RPMI7951 (cell line): ENCODE measurements at regions not wholly inside any gene's neighbourhood (a gene's known extent, or its start where the extent isn't known, plus 50 kb on each side); places are given as distances from the start of the nearest gene placed in this dataset.
A peak's percentile ranks its signal among the peaks of the same experiment; 100 is the strongest.
"Not testable (repeated sequence)": the region's sequence is repeated elsewhere in the genome, so short reads cannot be mapped to it uniquely, and the experiment has no call there.

Experiments used
- DNase-seq: peaks from one replicate; pipeline ENCODE4 v3.0.0-alpha.2; 2012; ENCODE audit warnings: low read depth

DNA sequence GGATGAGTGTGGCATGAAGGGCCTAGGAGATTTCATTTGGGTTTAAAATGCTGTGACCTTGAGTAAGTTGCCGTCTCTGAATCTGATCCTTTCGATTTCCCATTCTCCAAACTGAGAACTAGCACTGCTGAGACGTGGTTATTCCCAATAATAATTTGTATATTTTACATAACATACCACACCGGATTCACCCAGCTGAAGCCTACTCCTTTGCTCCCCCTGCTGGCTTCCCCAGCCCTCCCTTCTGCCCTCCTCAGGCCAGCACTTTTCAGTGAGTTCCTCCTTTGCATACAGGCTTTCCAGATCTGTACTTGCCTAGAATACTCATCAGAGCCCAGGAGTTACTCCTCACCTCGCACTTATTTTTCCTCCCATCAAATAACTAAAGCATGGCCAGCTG lies 255.1 kb downstream of the OR4F29 start:
- DNase-seq = not testable (repeated sequence)

DNA sequence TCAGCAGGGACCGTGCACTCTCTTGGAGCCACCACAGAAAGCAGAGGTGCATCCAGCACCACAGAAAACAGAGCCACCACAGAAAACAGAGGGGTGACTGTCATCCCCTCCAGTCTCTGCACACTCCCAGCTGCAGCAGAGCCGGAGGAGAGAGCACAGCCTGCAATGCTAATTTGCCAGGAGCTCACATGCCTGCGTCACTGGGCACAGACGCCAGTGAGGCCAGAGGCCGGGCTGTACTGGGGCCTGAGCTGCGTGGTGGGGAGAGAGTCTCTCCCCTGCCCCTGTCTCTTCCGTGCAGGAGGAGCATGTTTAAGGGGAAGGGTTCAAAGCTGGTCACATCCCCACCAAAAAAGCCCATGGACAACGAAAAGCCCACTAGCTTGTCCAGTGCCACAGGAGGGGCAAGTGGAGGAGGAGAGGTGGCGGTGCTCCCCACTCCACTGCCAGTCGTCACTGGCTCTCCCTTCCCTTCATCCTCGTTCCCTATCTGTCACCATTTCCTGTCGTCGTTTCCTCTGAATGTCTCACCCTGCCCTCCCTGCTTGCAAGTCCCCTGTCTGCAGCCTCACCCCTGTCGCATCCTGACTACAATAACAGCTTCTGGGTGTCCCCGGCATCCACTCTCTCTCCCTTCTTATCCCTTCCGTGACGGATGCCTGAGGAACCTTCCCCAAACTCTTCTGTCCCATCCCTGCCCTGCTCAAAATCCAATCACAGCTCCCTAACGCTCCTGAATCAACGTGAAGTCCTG lies 260.0 kb downstream of the OR4F29 start:
- not testable (repeated sequence) for DNase-seq

DNA sequence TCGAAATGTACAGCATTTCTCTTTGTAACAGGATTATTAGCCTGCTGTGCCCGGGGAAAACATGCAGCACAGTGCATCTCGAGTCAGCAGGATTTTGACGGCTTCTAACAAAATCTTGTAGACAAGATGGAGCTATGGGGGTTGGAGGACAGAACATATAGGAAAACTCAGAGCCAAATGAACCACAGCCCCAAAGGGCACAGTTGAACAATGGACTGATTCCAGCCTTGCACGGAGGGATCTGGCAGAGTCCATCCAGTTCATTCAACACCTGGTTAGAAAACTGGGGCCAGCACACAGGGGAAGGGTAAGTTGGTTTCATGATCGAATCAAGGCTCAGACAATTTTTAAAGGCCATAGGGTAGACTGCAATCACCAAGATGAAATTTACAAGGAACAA lies 260.8 kb downstream of the OR4F29 start:
- DNase-seq = not testable (repeated sequence)

DNA sequence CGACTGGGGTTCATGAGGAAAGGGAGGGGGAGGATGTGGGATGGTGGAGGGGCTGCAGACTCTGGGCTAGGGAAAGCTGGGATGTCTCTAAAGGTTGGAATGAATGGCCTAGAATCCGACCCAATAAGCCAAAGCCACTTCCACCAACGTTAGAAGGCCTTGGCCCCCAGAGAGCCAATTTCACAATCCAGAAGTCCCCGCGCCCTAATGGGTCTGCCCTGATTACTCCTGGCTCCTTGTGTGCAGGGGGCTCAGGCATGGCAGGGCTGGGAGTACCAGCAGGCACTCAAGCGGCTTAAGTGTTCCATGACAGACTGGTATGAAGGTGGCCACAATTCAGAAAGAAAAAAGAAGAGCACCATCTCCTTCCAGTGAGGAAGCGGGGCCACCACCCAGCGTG lies 261.6 kb downstream of the OR4F29 start:
- DNase-seq = not testable (repeated sequence)

DNA sequence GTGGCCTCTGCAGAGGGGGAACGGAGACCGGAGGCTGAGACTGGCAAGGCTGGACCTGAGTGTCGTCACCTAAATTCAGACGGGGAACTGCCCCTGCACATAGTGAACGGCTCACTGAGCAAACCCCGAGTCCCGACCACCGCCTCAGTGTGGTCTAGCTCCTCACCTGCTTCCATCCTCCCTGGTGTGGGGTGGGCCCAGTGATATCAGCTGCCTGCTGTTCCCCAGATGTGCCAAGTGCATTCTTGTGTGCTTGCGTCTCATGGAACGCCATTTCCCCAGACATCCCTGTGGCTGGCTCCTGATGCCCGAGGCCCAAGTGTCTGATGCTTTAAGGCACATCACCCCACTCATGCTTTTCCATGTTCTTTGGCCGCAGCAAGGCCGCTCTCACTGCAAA lies 262.2 kb downstream of the OR4F29 start:
- DNase-seq = not testable (repeated sequence)

DNA sequence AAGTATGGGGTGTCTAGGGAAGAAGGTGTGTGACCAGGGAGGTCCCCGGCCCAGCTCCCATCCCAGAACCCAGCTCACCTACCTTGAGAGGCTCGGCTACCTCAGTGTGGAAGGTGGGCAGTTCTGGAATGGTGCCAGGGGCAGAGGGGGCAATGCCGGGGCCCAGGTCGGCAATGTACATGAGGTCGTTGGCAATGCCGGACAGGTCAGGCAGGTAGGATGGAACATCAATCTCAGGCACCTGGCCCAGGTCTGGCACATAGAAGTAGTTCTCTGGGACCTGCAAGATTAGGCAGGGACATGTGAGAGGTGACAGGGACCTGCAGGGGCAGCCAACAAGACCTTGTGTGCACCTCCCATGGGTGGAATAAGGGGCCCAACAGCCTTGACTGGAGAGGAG lies 264.2 kb downstream of the OR4F29 start:
- not testable (repeated sequence) for DNase-seq

DNA sequence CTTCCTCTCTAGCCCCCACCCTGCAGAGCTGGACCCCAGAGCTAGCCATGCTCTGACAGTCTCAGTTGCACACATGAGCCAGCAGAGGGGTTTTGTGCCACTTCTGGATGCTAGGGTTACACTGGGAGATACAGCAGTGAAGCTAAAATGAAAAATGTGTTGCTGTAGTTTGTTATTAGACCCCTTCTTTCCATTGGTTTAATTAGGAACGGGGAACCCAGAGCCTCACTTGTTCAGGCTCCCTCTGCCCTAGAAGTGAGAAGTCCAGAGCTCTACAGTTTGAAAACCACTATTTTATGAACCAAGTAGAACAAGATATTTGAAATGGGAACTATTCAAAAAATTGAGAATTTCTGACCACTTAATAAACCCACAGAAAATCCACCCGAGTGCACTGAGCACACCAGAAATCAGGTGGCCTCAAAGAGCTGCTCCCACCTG lies 264.8 kb downstream of the OR4F29 start:
- DNase-seq = peak; percentile 0

DNA sequence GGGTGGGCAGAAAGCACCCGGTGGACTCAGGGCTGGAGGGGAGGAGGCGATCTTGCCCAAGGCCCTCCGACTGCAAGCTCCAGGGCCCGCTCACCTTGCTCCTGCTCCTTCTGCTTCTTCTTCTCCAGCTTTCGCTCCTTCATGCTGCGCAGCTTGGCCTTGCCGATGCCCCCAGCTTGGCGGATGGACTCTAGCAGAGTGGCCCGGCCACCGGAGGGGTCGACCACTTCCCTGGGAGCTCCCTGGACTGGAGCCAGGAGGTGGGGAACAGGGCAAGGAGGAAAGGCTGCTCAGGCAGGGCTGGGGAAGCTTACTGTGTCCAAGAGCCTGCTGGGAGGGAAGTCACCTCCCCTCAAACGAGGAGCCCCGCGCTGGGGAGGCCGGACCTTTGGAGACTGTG lies 265.3 kb downstream of the OR4F29 start:
- DNase-seq = not testable (repeated sequence)

DNA sequence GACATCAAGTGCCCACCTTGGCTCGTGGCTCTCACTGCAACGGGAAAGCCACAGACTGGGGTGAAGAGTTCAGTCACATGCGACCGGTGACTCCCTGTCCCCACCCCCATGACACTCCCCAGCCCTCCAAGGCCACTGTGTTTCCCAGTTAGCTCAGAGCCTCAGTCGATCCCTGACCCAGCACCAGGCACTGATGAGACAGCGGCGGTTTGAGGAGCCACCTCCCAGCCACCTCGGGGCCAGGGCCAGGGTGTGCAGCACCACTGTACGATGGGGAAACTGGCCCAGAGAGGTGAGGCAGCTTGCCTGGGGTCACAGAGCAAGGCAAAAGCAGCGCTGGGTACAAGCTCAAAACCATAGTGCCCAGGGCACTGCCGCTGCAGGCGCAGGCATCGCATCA lies 266.0 kb downstream of the OR4F29 start:
- not testable (repeated sequence) for DNase-seq

DNA sequence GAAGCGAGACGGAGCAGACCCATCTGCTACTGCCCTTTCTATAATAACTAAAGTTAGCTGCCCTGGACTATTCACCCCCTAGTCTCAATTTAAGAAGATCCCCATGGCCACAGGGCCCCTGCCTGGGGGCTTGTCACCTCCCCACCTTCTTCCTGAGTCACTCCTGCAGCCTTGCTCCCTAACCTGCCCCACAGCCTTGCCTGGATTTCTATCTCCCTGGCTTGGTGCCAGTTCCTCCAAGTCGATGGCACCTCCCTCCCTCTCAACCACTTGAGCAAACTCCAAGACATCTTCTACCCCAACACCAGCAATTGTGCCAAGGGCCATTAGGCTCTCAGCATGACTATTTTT lies 267.2 kb downstream of the OR4F29 start:
- not testable (repeated sequence) for DNase-seq

DNA sequence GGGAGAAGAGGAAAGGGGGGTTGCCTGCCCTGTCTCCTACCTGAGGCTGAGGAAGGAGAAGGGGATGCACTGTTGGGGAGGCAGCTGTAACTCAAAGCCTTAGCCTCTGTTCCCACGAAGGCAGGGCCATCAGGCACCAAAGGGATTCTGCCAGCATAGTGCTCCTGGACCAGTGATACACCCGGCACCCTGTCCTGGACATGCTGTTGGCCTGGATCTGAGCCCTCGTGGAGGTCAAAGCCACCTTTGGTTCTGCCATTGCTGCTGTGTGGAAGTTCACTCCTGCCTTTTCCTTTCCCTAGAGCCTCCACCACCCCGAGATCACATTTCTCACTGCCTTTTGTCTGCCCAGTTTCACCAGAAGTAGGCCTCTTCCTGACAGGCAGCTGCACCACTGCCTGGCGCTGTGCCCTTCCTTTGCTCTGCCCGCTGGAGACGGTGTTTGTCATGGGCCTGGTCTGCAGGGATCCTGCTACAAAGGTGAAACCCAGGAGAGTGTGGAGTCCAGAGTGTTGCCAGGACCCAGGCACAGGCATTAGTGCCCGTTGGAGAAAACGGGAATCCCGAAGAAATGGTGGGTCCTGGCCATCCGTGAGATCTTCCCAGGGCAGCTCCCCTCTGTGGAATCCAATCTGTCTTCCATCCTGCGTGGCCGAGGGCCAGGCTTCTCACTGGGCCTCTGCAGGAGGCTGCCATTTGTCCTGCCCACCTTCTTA lies 267.7 kb downstream of the OR4F29 start:
- DNase-seq = not testable (repeated sequence)

DNA sequence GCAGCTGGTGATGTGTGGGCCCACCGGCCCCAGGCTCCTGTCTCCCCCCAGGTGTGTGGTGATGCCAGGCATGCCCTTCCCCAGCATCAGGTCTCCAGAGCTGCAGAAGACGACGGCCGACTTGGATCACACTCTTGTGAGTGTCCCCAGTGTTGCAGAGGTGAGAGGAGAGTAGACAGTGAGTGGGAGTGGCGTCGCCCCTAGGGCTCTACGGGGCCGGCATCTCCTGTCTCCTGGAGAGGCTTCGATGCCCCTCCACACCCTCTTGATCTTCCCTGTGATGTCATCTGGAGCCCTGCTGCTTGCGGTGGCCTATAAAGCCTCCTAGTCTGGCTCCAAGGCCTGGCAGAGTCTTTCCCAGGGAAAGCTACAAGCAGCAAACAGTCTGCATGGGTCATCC lies 268.4 kb downstream of the OR4F29 start:
- not testable (repeated sequence) for DNase-seq

DNA sequence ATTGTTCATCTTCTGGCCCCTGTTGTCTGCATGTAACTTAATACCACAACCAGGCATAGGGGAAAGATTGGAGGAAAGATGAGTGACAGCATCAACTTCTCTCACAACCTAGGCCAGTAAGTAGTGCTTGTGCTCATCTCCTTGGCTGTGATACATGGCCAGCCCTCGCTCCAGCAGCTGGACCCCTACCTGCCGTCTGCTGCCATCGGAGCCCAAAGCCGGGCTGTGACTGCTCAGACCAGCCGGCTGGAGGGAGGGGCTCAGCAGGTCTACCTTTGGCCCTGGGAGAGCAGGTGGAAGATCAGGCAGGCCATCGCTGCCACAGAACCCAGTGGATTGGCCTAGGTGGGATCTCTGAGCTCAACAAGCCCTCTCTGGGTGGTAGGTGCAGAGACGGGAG lies 268.8 kb downstream of the OR4F29 start:
- peak; percentile 0 for DNase-seq

DNA sequence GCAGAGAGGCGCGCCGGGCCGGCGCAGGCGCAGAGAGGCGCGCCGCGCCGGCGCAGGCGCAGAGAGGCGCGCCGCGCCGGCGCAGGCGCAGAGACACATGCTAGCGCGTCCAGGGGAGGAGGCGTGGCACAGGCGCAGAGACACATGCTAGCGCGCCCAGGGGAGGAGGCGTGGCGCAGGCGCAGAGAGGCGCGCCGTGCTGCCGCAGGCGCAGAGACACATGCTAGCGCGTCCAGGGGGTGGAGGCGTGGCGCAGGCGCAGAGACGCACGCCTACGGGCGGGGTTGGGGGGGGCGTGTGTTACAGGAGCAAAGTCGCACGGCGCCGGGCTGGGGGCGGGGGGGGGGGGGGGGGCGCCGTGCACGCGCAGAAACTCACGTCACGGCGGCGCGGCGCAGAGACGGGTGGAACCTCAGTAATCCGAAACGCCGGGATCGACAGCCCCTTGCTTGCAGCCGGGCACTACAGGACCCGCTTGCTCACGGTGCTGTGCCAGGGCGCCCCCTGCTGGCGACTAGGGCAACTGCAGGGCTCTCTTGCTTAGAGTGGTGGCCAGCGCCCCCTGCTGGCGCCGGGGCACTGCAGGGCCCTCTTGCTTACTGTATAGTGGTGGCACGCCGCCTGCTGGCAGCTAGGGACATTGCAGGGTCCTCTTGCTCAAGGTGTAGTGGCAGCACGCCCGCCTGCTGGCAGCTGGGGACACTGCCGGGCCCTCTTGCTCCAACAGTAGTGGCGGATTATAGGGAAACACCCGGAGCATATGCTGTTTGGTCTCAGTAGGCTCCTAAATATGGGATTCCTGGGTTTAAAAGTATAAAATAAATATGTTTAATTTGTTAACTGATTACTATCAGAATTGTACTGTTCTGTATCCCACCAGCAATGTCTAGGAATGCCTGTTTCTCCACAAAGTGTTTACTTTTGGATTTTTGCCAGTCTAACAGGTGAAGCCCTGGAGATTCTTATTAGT lies 269.9 kb downstream of the OR4F29 start:
- DNase-seq = peak; percentile 73

DNA sequence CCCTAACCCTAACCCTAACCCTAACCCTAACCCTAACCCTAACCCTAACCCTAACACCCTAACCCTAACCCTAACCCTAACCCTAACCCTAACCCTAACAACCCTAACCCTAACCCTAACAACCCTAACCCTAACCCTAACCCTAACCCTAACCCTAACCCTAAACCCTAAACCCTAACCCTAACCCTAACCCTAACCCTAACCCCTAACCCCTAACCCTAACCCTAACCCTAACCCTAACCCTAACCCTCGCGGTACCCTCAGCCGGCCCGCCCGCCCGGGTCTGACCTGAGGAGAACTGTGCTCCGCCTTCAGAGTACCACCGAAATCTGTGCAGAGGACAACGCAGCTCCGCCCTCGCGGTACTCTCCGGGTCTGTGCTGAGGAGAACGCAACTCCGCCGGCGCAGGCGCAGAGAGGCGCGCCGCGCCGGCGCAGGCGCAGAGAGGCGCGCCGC lies 270.7 kb downstream of the OR4F29 start:
- DNase-seq = not testable (repeated sequence)

DNA sequence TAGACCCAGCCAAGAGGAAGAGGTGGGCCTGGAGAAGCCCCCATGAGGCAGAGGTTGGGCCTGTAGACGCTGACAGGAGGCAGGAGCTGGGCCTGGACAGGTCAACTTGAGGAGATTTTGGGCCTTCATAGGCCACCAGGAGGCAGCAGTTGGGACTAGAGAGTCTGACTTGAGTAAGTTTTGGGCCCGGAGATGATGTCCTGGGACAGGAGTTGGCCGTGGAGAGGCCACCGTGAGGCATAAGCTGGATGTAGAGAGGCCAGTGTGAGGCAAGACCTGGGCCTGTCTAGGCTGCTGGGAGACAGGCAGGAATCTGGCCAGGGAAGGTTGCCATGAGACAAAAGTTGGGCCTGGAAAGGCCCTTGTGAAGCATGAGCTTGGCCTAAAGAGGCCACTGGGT lies 312.6 kb downstream of the OR4F29 start:
- not testable (repeated sequence) for DNase-seq

DNA sequence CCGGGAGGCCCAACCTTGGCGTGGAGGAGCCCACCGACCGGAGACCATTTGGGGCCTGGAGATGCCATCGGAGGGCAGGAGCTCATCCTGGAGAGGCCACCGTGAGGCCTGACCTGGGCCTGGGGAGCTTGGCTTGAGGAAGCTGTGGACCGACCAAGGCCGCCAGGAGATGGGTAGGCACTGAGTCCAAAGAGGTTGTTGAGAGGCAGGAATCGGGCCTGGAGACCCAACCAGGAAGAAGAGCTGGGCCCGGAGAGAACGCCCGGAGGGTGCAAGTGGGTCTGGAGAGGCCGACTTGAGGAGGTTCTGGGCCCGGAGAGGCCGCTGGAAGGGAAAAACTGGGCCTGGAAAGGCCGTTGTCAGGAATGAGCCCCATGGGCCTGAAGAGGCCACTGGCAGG lies 313.8 kb downstream of the OR4F29 start:
- not testable (repeated sequence) for DNase-seq

DNA sequence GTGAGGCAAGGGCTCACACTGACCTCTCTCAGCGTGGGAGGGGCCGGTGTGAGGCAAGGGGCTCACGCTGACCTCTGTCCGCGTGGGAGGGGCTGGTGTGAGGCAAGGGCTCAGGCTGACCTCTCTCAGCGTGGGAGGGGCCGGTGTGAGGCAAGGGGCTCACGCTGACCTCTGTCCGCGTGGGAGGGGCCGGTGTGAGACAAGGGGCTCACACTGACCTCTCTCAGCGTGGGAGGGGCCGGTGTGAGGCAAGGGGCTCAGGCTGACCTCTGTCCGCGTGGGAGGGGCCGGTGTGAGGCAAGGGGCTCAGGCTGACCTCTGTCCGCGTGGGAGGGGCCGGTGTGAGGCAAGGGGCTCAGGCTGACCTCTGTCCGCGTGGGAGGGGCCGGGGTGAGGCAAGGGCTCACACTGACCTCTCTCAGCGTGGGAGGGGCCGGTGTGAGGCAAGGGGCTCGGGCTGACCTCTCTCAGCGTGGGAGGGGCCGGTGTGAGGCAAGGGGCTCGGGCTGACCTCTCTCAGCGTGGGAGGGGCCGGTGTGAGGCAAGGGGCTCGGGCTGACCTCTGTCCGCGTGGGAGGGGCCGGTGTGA lies 315.0 kb downstream of the OR4F29 start:
- DNase-seq = not testable (repeated sequence)

DNA sequence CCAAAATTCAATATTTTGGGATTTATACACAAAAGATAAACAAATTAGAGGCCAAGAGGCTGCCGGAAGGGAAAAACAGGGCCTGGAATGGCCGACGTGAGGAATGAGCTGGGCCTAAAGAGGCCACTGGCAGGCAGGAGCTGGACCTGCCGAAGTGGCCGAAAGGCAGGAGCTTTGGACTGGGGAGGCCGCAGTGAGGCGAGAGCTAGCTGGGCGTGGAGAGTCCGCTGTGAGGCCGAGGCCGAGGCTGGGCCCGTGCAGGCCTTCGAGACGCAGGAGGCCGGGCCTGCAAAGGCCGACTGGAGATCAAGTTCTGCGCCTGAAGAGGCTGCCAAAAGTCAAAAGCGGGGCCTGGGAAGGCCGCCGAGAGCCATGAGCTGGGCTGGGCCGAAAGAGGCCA lies 316.5 kb downstream of the OR4F29 start:
- DNase-seq = not testable (repeated sequence)

DNA sequence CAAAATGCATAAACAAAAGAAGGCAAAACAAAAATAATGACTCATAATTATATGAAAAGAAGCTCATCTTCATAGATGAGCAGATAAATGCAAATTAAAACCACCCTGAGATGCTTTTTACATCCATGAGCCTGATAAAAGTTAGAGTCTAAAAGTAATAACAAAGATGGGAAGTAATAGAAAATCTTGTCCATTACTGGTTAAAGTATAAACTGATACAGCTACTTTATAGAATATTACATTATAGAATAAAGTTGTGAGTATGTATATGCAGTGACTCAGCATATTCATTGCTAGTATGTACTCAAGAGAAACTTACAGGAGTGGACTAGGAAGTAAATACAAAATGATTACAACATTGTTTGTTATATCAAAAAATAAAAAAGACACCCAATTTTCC lies 333.0 kb downstream of the OR4F29 start:
- DNase-seq = not testable (repeated sequence)

DNA sequence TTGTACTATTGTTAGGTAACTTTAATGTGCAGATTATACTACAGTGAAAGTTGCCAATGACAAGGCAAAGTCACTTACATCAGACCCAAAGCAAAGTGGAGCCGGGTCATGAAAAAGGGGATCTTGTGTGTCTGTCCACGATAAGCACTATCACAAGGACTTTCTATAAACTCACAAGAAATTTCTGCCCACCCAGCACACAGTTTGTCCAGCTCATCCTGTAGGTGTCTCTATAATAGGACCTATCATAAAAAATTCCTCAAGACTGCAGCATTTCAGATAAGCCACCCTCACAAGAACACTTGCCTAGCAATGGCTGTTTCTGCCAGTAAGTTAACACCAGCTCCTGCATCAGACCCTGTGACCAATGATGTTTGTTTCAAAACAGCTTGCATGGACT lies 335.9 kb downstream of the OR4F29 start:
- DNase-seq = not testable (repeated sequence)

DNA sequence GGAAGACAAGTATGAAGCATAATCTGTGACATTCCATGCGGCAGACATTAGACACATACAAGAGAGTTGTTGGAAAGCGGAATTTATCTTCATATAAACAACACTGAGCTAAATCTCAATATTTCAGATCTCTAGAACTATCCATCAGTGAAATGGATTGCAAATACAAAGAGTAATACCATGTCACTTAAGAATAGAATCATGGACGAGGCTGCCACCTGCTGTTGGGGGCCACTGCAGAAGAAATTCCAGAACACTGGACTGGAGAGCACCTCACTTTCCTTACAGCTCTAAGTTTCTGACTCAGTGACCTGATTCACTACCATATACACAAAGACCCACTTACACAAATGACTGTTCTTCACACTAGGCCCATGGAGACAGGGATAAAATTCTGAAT lies 346.7 kb downstream of the OR4F29 start:
- DNase-seq = not testable (repeated sequence)
